ENCODE measurements at regions not wholly inside any gene's neighbourhood (a gene's known extent, or its start where the extent isn't known, plus 50 kb on each side); places are given as distances from the start of the nearest gene placed in this dataset.

- peak in 1 of 2 experiments; percentile 7 for DNase-seq (ENCODE audit: low spot score in 2 of 2)
- Histone ChIP-seq H3K4me1 (no peaks in the 10 kb centered on the region), H3K27me3 (ENCODE audit: low read depth) (no peaks in the 10 kb centered on the region; the same call in 1 of the 2 replicates), H3K36me3 (replicated peaks) (no peaks in the 10 kb centered on the region), H3K9me3 (no peaks in the 10 kb centered on the region), H3K4me3 (no peak overlapping the region)
- in situ Hi-C loops (cut with MboI; ENCODE audit: low sequenced_read_pairs), result no loop called here
These were observed 148.8 kb upstream of the ODAD2 start for GRCh38 chr10:28147706-28148105.

GRCh38 chr10:28139138-28139537 is 140.3 kb upstream of the ODAD2 start:
- no peak for DNase-seq (ENCODE audit: low spot score in 2 of 2)
- Histone ChIP-seq H3K36me3 (replicated peaks) (no peaks in the 10 kb centered on the region), H3K27me3 (ENCODE audit: low read depth) (no peaks in the 10 kb centered on the region), H3K9me3 (no peaks in the 10 kb centered on the region), H3K4me3 (no peak overlapping the region), H3K4me1 (no peaks in the 10 kb centered on the region)
- in situ Hi-C loops (cut with MboI; ENCODE audit: low sequenced_read_pairs), result no loop called here

- DNase-seq (ENCODE audit: low spot score in 2 of 2), result no peak
- Histone ChIP-seq H3K9me3 (no peaks in the 10 kb centered on the region), H3K4me1 (no peaks in the 10 kb centered on the region), H3K27me3 (ENCODE audit: low read depth) (no peaks in the 10 kb centered on the region), H3K4me3 (no peak overlapping the region), H3K36me3 (replicated peaks) (no peaks in the 10 kb centered on the region)
- in situ Hi-C loops (cut with MboI; ENCODE audit: low sequenced_read_pairs), result no loop called here
These were observed 139.3 kb upstream of the ODAD2 start for GRCh38 chr10:28137907-28138880.

- Histone ChIP-seq H3K4me3 (no peak overlapping the region), H3K9me3 (no peaks in the 10 kb centered on the region; the same call in 1 of the 2 replicates), H3K27me3 (ENCODE audit: low read depth) (no peaks in the 10 kb centered on the region), H3K36me3 (replicated peaks) (no peaks in the 10 kb centered on the region), H3K4me1 (no peaks in the 10 kb centered on the region)
- in situ Hi-C loops (cut with MboI; ENCODE audit: low sequenced_read_pairs), result no loop called here
- DNase-seq (ENCODE audit: low spot score in 2 of 2), result no peak
These were observed 136.4 kb upstream of the ODAD2 start for GRCh38 chr10:28135258-28135657.

GRCh38 chr10:28130267-28130666 is 131.4 kb upstream of the ODAD2 start:
- H3K4me1 ChIP-seq, result no peaks in the 10 kb centered on the region
- DNase-seq (ENCODE audit: low spot score in 2 of 2), result no peak
- no peaks in the 10 kb centered on the region; the same call in 1 of the 2 replicates for H3K9me3 ChIP-seq
- H3K36me3 ChIP-seq (replicated peaks), result no peaks in the 10 kb centered on the region
- peaks cover 2% of the 10 kb centered on the region; the same call in 1 of the 2 replicates for H3K27me3 ChIP-seq (ENCODE audit: low read depth)
- in situ Hi-C loops (cut with MboI; ENCODE audit: low sequenced_read_pairs), result no loop called here
- no peak overlapping the region for H3K4me3 ChIP-seq

- in situ Hi-C loops (cut with MboI; ENCODE audit: low sequenced_read_pairs), result no loop called here
- DNase-seq (ENCODE audit: low spot score in 2 of 2), result no peak
These were observed 129.0 kb upstream of the ODAD2 start for GRCh38 chr10:28127881-28128280.

GRCh38 chr10:28125701-28126100 is 126.8 kb upstream of the ODAD2 start:
- Histone ChIP-seq H3K4me3 (no peak overlapping the region), H3K27me3 (ENCODE audit: low read depth) (peaks cover 2% of the 10 kb centered on the region; the same call in 1 of the 2 replicates), H3K36me3 (replicated peaks) (no peaks in the 10 kb centered on the region), H3K9me3 (no peaks in the 10 kb centered on the region), H3K4me1 (no peaks in the 10 kb centered on the region)
- DNase-seq (ENCODE audit: low spot score in 2 of 2), result no peak
- in situ Hi-C loops (cut with MboI; ENCODE audit: low sequenced_read_pairs), result no loop called here

More at GRCh38 chr10:28127881-28128280, 129.0 kb upstream of the ODAD2 start:
- Histone ChIP-seq H3K36me3 (replicated peaks) (no peaks in the 10 kb centered on the region), H3K27me3 (ENCODE audit: low read depth) (peaks cover 2% of the 10 kb centered on the region; the same call in 1 of the 2 replicates), H3K9me3 (no peaks in the 10 kb centered on the region; the same call in 1 of the 2 replicates), H3K4me3 (no peak overlapping the region), H3K4me1 (no peaks in the 10 kb centered on the region)

- no peaks in the 10 kb centered on the region for H3K9me3 ChIP-seq
- DNase-seq (ENCODE audit: low spot score in 2 of 2), result no peak
- no peak overlapping the region for H3K4me3 ChIP-seq
- no peaks in the 10 kb centered on the region for H3K27me3 ChIP-seq (ENCODE audit: low read depth)
- in situ Hi-C loops (cut with MboI; ENCODE audit: low sequenced_read_pairs), result no loop called here
- H3K4me1 ChIP-seq, result peaks cover 21% of the 10 kb centered on the region
- no peaks in the 10 kb centered on the region for H3K36me3 ChIP-seq (replicated peaks)
These were observed 121.9 kb upstream of the ODAD2 start for GRCh38 chr10:28120795-28121194.

GRCh38 chr10:28120043-28120749 is 121.3 kb upstream of the ODAD2 start:
- H3K4me3 ChIP-seq, result no peak overlapping the region
- in situ Hi-C loops (cut with MboI; ENCODE audit: low sequenced_read_pairs), result no loop called here
- H3K27me3 ChIP-seq (ENCODE audit: low read depth), result no peaks in the 10 kb centered on the region
- DNase-seq (ENCODE audit: low spot score in 2 of 2), result no peak
- H3K36me3 ChIP-seq (replicated peaks), result no peaks in the 10 kb centered on the region
- H3K9me3 ChIP-seq, result no peaks in the 10 kb centered on the region
- peaks cover 21% of the 10 kb centered on the region for H3K4me1 ChIP-seq

GRCh38 chr10:28118985-28119628 is 120.2 kb upstream of the ODAD2 start:
- DNase-seq (ENCODE audit: low spot score in 2 of 2), result peak in 1 of 2 experiments; percentile 66
- no peak overlapping the region for H3K4me3 ChIP-seq
- H3K36me3 ChIP-seq (replicated peaks), result no peaks in the 10 kb centered on the region
- H3K4me1 ChIP-seq, result peaks cover 21% of the 10 kb centered on the region
- in situ Hi-C loops (cut with MboI; ENCODE audit: low sequenced_read_pairs), result no loop called here
- no peaks in the 10 kb centered on the region for H3K9me3 ChIP-seq
- H3K27me3 ChIP-seq (ENCODE audit: low read depth), result no peaks in the 10 kb centered on the region

- no peaks in the 10 kb centered on the region for H3K9me3 ChIP-seq
- no peaks in the 10 kb centered on the region for H3K36me3 ChIP-seq (replicated peaks)
- in situ Hi-C loops (cut with MboI; ENCODE audit: low sequenced_read_pairs), result no loop called here
- no peak for DNase-seq (ENCODE audit: low spot score in 2 of 2)
- H3K4me3 ChIP-seq, result no peak overlapping the region
- no peaks in the 10 kb centered on the region for H3K27me3 ChIP-seq (ENCODE audit: low read depth)
- H3K4me1 ChIP-seq, result peaks cover 6% of the 10 kb centered on the region
These were observed 114.3 kb upstream of the ODAD2 start for GRCh38 chr10:28113202-28113601.

GRCh38 chr10:28111712-28112111 is 112.8 kb upstream of the ODAD2 start:
- Histone ChIP-seq H3K4me3 (no peak overlapping the region), H3K27me3 (ENCODE audit: low read depth) (no peaks in the 10 kb centered on the region), H3K4me1 (peaks cover 2% of the 10 kb centered on the region; the same call in 1 of the 2 replicates), H3K36me3 (replicated peaks) (no peaks in the 10 kb centered on the region), H3K9me3 (no peaks in the 10 kb centered on the region)
- DNase-seq (ENCODE audit: low spot score in 2 of 2), result no peak
- in situ Hi-C loops (cut with MboI; ENCODE audit: low sequenced_read_pairs), result no loop called here

GRCh38 chr10:28105561-28105960 is 106.7 kb upstream of the ODAD2 start:
- Histone ChIP-seq H3K4me1 (no peaks in the 10 kb centered on the region), H3K36me3 (replicated peaks) (no peaks in the 10 kb centered on the region)
- in situ Hi-C loops (cut with MboI; ENCODE audit: low sequenced_read_pairs), result no loop called here

More at GRCh38 chr10:28105561-28105960, 106.7 kb upstream of the ODAD2 start:
- H3K9me3 ChIP-seq, result no peaks in the 10 kb centered on the region
- no peak for DNase-seq (ENCODE audit: low spot score in 2 of 2)
- no peak overlapping the region for H3K4me3 ChIP-seq
- H3K27me3 ChIP-seq (ENCODE audit: low read depth), result no peaks in the 10 kb centered on the region
